NCI-H1105 (cell line): ENCODE measurements at regions not wholly inside any gene's neighbourhood (a gene's known extent, or its start where the extent isn't known, plus 50 kb on each side); places are given as distances from the start of the nearest gene placed in this dataset.
"Not testable (repeated sequence)": the region's sequence is repeated elsewhere in the genome, so short reads cannot be mapped to it uniquely, and the experiment has no call there.

Experiments used
- DNase-seq: peaks from one replicate; lab custom pipeline; 2025; lab: John Stamatoyannopoulos, UW

- DNase-seq = not testable (repeated sequence)
Measured at GRCh38 chr3:23144051-23144450, 59.1 kb upstream of the UBE2E2 start.

- DNase-seq = no peak
Measured at GRCh38 chr3:23146163-23146562, 57.0 kb upstream of the UBE2E2 start.

- no peak for DNase-seq
Measured at GRCh38 chr3:23152989-23153388, 50.1 kb upstream of the UBE2E2 start.
